ENCODE measurements at regions not wholly inside any gene's neighbourhood (a gene's known extent, or its start where the extent isn't known, plus 50 kb on each side); places are given as distances from the start of the nearest gene placed in this dataset.

- intact Hi-C loops (cut with DNase I) = no loop called here
- DNase-seq = no peak
- Histone ChIP-seq H3K4me1 (ENCODE audit: insufficient read depth) (no peaks in the 10 kb centered on the region), H3K27ac (no peak overlapping the region), H3K36me3 (no peaks in the 10 kb centered on the region), H3K4me3 (no peak overlapping the region), H3K27me3 (no peaks in the 10 kb centered on the region), H3K9me3 (no peaks in the 10 kb centered on the region)
- WGBS, 3 donors = 51 to 64% (median 59%) methylated on average over 2 of the region's 2 CpGs
- TF ChIP-seq CTCF (IDR thresholded peaks at IDR 0.05) = no peak
- TF ChIP-seq POLR2A (IDR thresholded peaks at IDR 0.05) = no peak
- no peak for TF ChIP-seq EP300 (IDR thresholded peaks at IDR 0.05)
Observed at GRCh38 chr6:149153693-149154092, 163.8 kb upstream of the TAB2 start.

GRCh38 chr6:149154261-149154821 is 163.2 kb upstream of the TAB2 start:
- no peak for DNase-seq
- WGBS, 3 donors = 65 to 78% (median 70%) methylated on average over 1 of the region's 1 CpG

GRCh38 chr6:149157126-149157525 is 160.4 kb upstream of the TAB2 start:
- H3K9me3 ChIP-seq = no peaks in the 10 kb centered on the region
- no peak for DNase-seq
- H3K27me3 ChIP-seq = no peaks in the 10 kb centered on the region
- H3K4me1 ChIP-seq (ENCODE audit: insufficient read depth) = no peaks in the 10 kb centered on the region
- 81 to 94% (median 92%) methylated on average over 5 of the region's 5 CpGs for WGBS, 3 donors
- H3K36me3 ChIP-seq = no peaks in the 10 kb centered on the region
- no peak overlapping the region for H3K4me3 ChIP-seq
- H3K27ac ChIP-seq = no peak overlapping the region
- intact Hi-C loops (cut with DNase I) = no loop called here
- no peak for TF ChIP-seq CTCF (IDR thresholded peaks at IDR 0.05)
- no peak for TF ChIP-seq POLR2A (IDR thresholded peaks at IDR 0.05)
- no peak for TF ChIP-seq EP300 (IDR thresholded peaks at IDR 0.05)

More at GRCh38 chr6:149154261-149154821, 163.2 kb upstream of the TAB2 start:
- no peaks in the 10 kb centered on the region for H3K4me1 ChIP-seq (ENCODE audit: insufficient read depth)
- H3K36me3 ChIP-seq = no peaks in the 10 kb centered on the region
- H3K27ac ChIP-seq = no peak overlapping the region
- intact Hi-C loops (cut with DNase I) = no loop called here
- no peak overlapping the region for H3K4me3 ChIP-seq
- no peaks in the 10 kb centered on the region for H3K9me3 ChIP-seq
- no peak for TF ChIP-seq EP300 (IDR thresholded peaks at IDR 0.05)
- TF ChIP-seq CTCF (IDR thresholded peaks at IDR 0.05) = no peak
- no peak for TF ChIP-seq POLR2A (IDR thresholded peaks at IDR 0.05)
- H3K27me3 ChIP-seq = no peaks in the 10 kb centered on the region

- no peaks in the 10 kb centered on the region for H3K4me1 ChIP-seq (ENCODE audit: insufficient read depth)
- DNase-seq = no peak
- intact Hi-C loops (cut with DNase I) = no loop called here
- 94 to 96% (median 95%) methylated on average over 6 of the region's 6 CpGs for WGBS, 3 donors
- H3K9me3 ChIP-seq = no peaks in the 10 kb centered on the region
- no peaks in the 10 kb centered on the region for H3K36me3 ChIP-seq
- TF ChIP-seq CTCF (IDR thresholded peaks at IDR 0.05) (no peak), EP300 (IDR thresholded peaks at IDR 0.05) (no peak), POLR2A (IDR thresholded peaks at IDR 0.05) (no peak)
- no peak overlapping the region for H3K27ac ChIP-seq
- H3K4me3 ChIP-seq = no peak overlapping the region
- H3K27me3 ChIP-seq = no peaks in the 10 kb centered on the region
Observed at GRCh38 chr6:149158076-149158475, 159.4 kb upstream of the TAB2 start.
